Activated T-helper 17 cell treated with anti-CD3 and anti-CD28 coated beads, Interleukin-2, amount 50 U/mL, for 72 hours (primary cell): ENCODE measurements at regions not wholly inside any gene's neighbourhood (a gene's known extent, or its start where the extent isn't known, plus 50 kb on each side); places are given as distances from the start of the nearest gene placed in this dataset.
"Not testable (repeated sequence)": the region's sequence is repeated elsewhere in the genome, so short reads cannot be mapped to it uniquely, and the experiment has no call there.

Source experiments
- ATAC-seq: fragments of 150-1000 bp; cut with Tn5 transposase; replicated peaks from 2 replicates; pipeline ENCODE4 v1.10.0; 2021; ENCODE audit warnings: mild to moderate bottlenecking, moderate library complexity
- H3K27ac Mint-ChIP-seq: one replicate; pipeline ENCODE4 v1.8.0; 2022; ENCODE audit warnings: mixed read lengths
- H3K27me3 Mint-ChIP-seq: one replicate; pipeline ENCODE4 v1.8.0; 2022; ENCODE audit warnings: mixed read lengths
- H3K36me3 Mint-ChIP-seq: one replicate; pipeline ENCODE4 v1.8.0; 2022; ENCODE audit warnings: low read depth, mild to moderate bottlenecking, mixed read lengths
- H3K4me1 Mint-ChIP-seq: one replicate; pipeline ENCODE4 v1.8.0; 2022; ENCODE audit warnings: mixed read lengths
- H3K4me3 Mint-ChIP-seq: one replicate; pipeline ENCODE4 v1.8.0; 2022; ENCODE audit warnings: mild to moderate bottlenecking, mixed read lengths
- H3K9me3 Mint-ChIP-seq: one replicate; pipeline ENCODE4 v1.8.0; 2022; ENCODE audit warnings: mixed read lengths

GRCh38 chr2:184261818-184262217 is 336.5 kb upstream of the ZNF804A start:
- H3K27ac Mint-ChIP-seq = no peak overlapping the region
- no peak overlapping the region for H3K4me3 Mint-ChIP-seq
- no peaks in the 10 kb centered on the region for H3K4me1 Mint-ChIP-seq
- H3K27me3 Mint-ChIP-seq = no peaks in the 10 kb centered on the region
- no peaks in the 10 kb centered on the region for H3K36me3 Mint-ChIP-seq
- H3K9me3 Mint-ChIP-seq = peaks cover 6% of the 10 kb centered on the region
- ATAC-seq = no peak

- Mint-ChIP-seq H3K27me3 (no peaks in the 10 kb centered on the region), H3K27ac (no peak overlapping the region), H3K9me3 (peaks cover 15% of the 10 kb centered on the region), H3K4me3 (no peak overlapping the region), H3K4me1 (no peaks in the 10 kb centered on the region), H3K36me3 (no peaks in the 10 kb centered on the region)
- ATAC-seq = no peak
Observed at GRCh38 chr2:184268900-184269477, 329.3 kb upstream of the ZNF804A start.

GRCh38 chr2:184270660-184271059 is 327.7 kb upstream of the ZNF804A start:
- Mint-ChIP-seq H3K36me3 (no peaks in the 10 kb centered on the region), H3K27ac (no peak overlapping the region), H3K27me3 (no peaks in the 10 kb centered on the region), H3K9me3 (peaks cover 9% of the 10 kb centered on the region), H3K4me1 (no peaks in the 10 kb centered on the region), H3K4me3 (no peak overlapping the region)
- no peak for ATAC-seq

- ATAC-seq = no peak
- Mint-ChIP-seq H3K9me3 (peaks cover 9% of the 10 kb centered on the region), H3K4me1 (no peaks in the 10 kb centered on the region), H3K4me3 (no peak overlapping the region), H3K36me3 (no peaks in the 10 kb centered on the region), H3K27me3 (no peaks in the 10 kb centered on the region), H3K27ac (no peak overlapping the region)
Observed at GRCh38 chr2:184272056-184272455, 326.3 kb upstream of the ZNF804A start.

GRCh38 chr2:184294831-184295230 is 303.5 kb upstream of the ZNF804A start:
- H3K27ac Mint-ChIP-seq = no peak overlapping the region
- ATAC-seq = no peak
- H3K9me3 Mint-ChIP-seq = peaks cover 3% of the 10 kb centered on the region
- H3K4me1 Mint-ChIP-seq = no peaks in the 10 kb centered on the region
- no peak overlapping the region for H3K4me3 Mint-ChIP-seq
- H3K36me3 Mint-ChIP-seq = no peaks in the 10 kb centered on the region
- H3K27me3 Mint-ChIP-seq = no peaks in the 10 kb centered on the region

GRCh38 chr2:184297085-184297484 is 301.2 kb upstream of the ZNF804A start:
- ATAC-seq = no peak
- no peaks in the 10 kb centered on the region for H3K9me3 Mint-ChIP-seq

GRCh38 chr2:184302506-184302905 is 295.8 kb upstream of the ZNF804A start:
- ATAC-seq = no peak
- H3K4me1 Mint-ChIP-seq = no peaks in the 10 kb centered on the region
- H3K9me3 Mint-ChIP-seq = no peaks in the 10 kb centered on the region
- no peaks in the 10 kb centered on the region for H3K27me3 Mint-ChIP-seq
- no peak overlapping the region for H3K27ac Mint-ChIP-seq
- H3K36me3 Mint-ChIP-seq = no peaks in the 10 kb centered on the region
- H3K4me3 Mint-ChIP-seq = no peak overlapping the region

More at GRCh38 chr2:184297085-184297484, 301.2 kb upstream of the ZNF804A start:
- H3K4me1 Mint-ChIP-seq = no peaks in the 10 kb centered on the region
- H3K27me3 Mint-ChIP-seq = no peaks in the 10 kb centered on the region
- no peak overlapping the region for H3K27ac Mint-ChIP-seq
- H3K36me3 Mint-ChIP-seq = no peaks in the 10 kb centered on the region
- H3K4me3 Mint-ChIP-seq = no peak overlapping the region

- no peak for ATAC-seq
- no peaks in the 10 kb centered on the region for H3K9me3 Mint-ChIP-seq
- no peak overlapping the region for H3K4me3 Mint-ChIP-seq
- H3K27me3 Mint-ChIP-seq = no peaks in the 10 kb centered on the region
- no peaks in the 10 kb centered on the region for H3K36me3 Mint-ChIP-seq
- H3K27ac Mint-ChIP-seq = no peak overlapping the region
- H3K4me1 Mint-ChIP-seq = no peaks in the 10 kb centered on the region
Observed at GRCh38 chr2:184304006-184304405, 294.3 kb upstream of the ZNF804A start.

GRCh38 chr2:184305105-184305504 is 293.2 kb upstream of the ZNF804A start:
- no peak for ATAC-seq
- Mint-ChIP-seq H3K27ac (no peak overlapping the region), H3K36me3 (no peaks in the 10 kb centered on the region), H3K9me3 (no peaks in the 10 kb centered on the region), H3K4me1 (no peaks in the 10 kb centered on the region), H3K4me3 (no peak overlapping the region), H3K27me3 (no peaks in the 10 kb centered on the region)

GRCh38 chr2:184308706-184309105 is 289.6 kb upstream of the ZNF804A start:
- no peak for ATAC-seq

GRCh38 chr2:184312970-184313369 is 285.4 kb upstream of the ZNF804A start:
- no peak for ATAC-seq
- Mint-ChIP-seq H3K27me3 (no peaks in the 10 kb centered on the region), H3K4me1 (no peaks in the 10 kb centered on the region), H3K9me3 (peaks cover 11% of the 10 kb centered on the region), H3K4me3 (no peak overlapping the region), H3K27ac (no peak overlapping the region), H3K36me3 (no peaks in the 10 kb centered on the region)

More at GRCh38 chr2:184308706-184309105, 289.6 kb upstream of the ZNF804A start:
- no peak overlapping the region for H3K27ac Mint-ChIP-seq
- no peaks in the 10 kb centered on the region for H3K36me3 Mint-ChIP-seq
- H3K4me1 Mint-ChIP-seq = no peaks in the 10 kb centered on the region
- H3K4me3 Mint-ChIP-seq = no peak overlapping the region
- no peaks in the 10 kb centered on the region for H3K9me3 Mint-ChIP-seq
- no peaks in the 10 kb centered on the region for H3K27me3 Mint-ChIP-seq

GRCh38 chr2:184314829-184315228 is 283.5 kb upstream of the ZNF804A start:
- H3K27me3 Mint-ChIP-seq = no peaks in the 10 kb centered on the region
- no peaks in the 10 kb centered on the region for H3K4me1 Mint-ChIP-seq
- H3K36me3 Mint-ChIP-seq = no peaks in the 10 kb centered on the region
- no peak overlapping the region for H3K27ac Mint-ChIP-seq
- no peak for ATAC-seq
- H3K4me3 Mint-ChIP-seq = no peak overlapping the region
- peaks cover 12% of the 10 kb centered on the region for H3K9me3 Mint-ChIP-seq

- no peaks in the 10 kb centered on the region for H3K4me1 Mint-ChIP-seq
- no peaks in the 10 kb centered on the region for H3K36me3 Mint-ChIP-seq
- peaks cover 14% of the 10 kb centered on the region for H3K9me3 Mint-ChIP-seq
- no peaks in the 10 kb centered on the region for H3K27me3 Mint-ChIP-seq
- H3K4me3 Mint-ChIP-seq = no peak overlapping the region
- ATAC-seq = no peak
- no peak overlapping the region for H3K27ac Mint-ChIP-seq
Observed at GRCh38 chr2:184316921-184317320, 281.4 kb upstream of the ZNF804A start.

- no peaks in the 10 kb centered on the region for H3K27me3 Mint-ChIP-seq
- H3K27ac Mint-ChIP-seq = no peak overlapping the region
- no peak for ATAC-seq
- H3K9me3 Mint-ChIP-seq = peaks cover 11% of the 10 kb centered on the region
- no peaks in the 10 kb centered on the region for H3K4me1 Mint-ChIP-seq
- no peak overlapping the region for H3K4me3 Mint-ChIP-seq
- no peaks in the 10 kb centered on the region for H3K36me3 Mint-ChIP-seq
Observed at GRCh38 chr2:184322615-184323014, 275.7 kb upstream of the ZNF804A start.

- H3K27ac Mint-ChIP-seq = no peak overlapping the region
- H3K36me3 Mint-ChIP-seq = no peaks in the 10 kb centered on the region
- no peaks in the 10 kb centered on the region for H3K27me3 Mint-ChIP-seq
- peaks cover 12% of the 10 kb centered on the region for H3K9me3 Mint-ChIP-seq
- no peak overlapping the region for H3K4me3 Mint-ChIP-seq
- no peak for ATAC-seq
- H3K4me1 Mint-ChIP-seq = no peaks in the 10 kb centered on the region
Observed at GRCh38 chr2:184326066-184326465, 272.3 kb upstream of the ZNF804A start.

- H3K27ac Mint-ChIP-seq, H3K36me3 Mint-ChIP-seq, ATAC-seq, H3K27me3 Mint-ChIP-seq, H3K4me1 Mint-ChIP-seq, H3K4me3 Mint-ChIP-seq: not testable (repeated sequence)
- peaks cover 12% of the 10 kb centered on the region for H3K9me3 Mint-ChIP-seq
Observed at GRCh38 chr2:184327805-184328204, 270.5 kb upstream of the ZNF804A start.
